Ascending aorta (tissue), 2 donors: ENCODE measurements at regions not wholly inside any gene's neighbourhood (a gene's known extent, or its start where the extent isn't known, plus 50 kb on each side); places are given as distances from the start of the nearest gene placed in this dataset.

Experiments
- DNase-seq, 2 donors: peaks; one replicate each; pipeline ENCODE4 v3.0.0-alpha.2; 2019; ENCODE audit warnings: low spot score in 2 of 2
- H3K27ac ChIP-seq, 2 donors: fragments of 200-600 bp; sonication (generic); one replicate each; pipeline ENCODE4 v1.5.1; 2016 to 2017; ENCODE audit warnings: mild to moderate bottlenecking in 1 of 2
- H3K27me3 ChIP-seq: fragments of 200-600 bp; sonication (generic); one replicate; pipeline ENCODE4 v1.5.1; 2017
- H3K36me3 ChIP-seq, 2 donors: fragments of 200-600 bp; sonication (generic); one replicate each; pipeline ENCODE4 v1.5.1; 2016
- H3K4me1 ChIP-seq, 2 donors: fragments of 200-600 bp; sonication (generic); one replicate each; pipeline ENCODE4 v1.5.1; 2016 to 2017; ENCODE audit warnings: mild to moderate bottlenecking in 1 of 2
- H3K4me3 ChIP-seq, 2 donors: fragments of 200-600 bp; sonication (generic); one replicate each; pipeline ENCODE4 v1.5.1; 2016 to 2017; ENCODE audit warnings: mild to moderate bottlenecking in 1 of 2
- H3K9me3 ChIP-seq, 2 donors: fragments of 200-600 bp; sonication (generic); one replicate each; pipeline ENCODE4 v1.5.1; 2016
- CTCF ChIP-seq, 3 experiments: fragments of 200-600 bp in 2 of 3; fragments of 450-650 bp in 1 of 3; sonication (generic) in 2 of 3; IDR thresholded peaks; one replicate each; pipeline ENCODE4 v1.5.1; 2016 to 2019; ENCODE audit warnings: antibody characterized with exemption in 3 of 3, mild to moderate bottlenecking in 1 of 3, moderate library complexity in 1 of 3
- intact Hi-C: fragments of 100-400 bp; cut with DNase I; formaldehyde crosslinking; loops from one replicate; pipeline ENCODE4 v1.15.1; 2023

GRCh38 chr12:106006382-106006781, 132.4 kb downstream of the NUAK1 start:
- intact Hi-C loops, result no loop called here
- no peaks in the 10 kb centered on the region for H3K27me3 ChIP-seq
- no peaks in the 10 kb centered on the region for H3K36me3 ChIP-seq
- no peaks in the 10 kb centered on the region for H3K9me3 ChIP-seq
- no peak overlapping the region for H3K27ac ChIP-seq
- peaks cover 0 to 7% of the 10 kb centered on the region in 2 donors for H3K4me1 ChIP-seq
- H3K4me3 ChIP-seq, result no peak overlapping the region
- no peak for DNase-seq
- no peak for TF ChIP-seq CTCF (IDR thresholded peaks at IDR 0.05)

GRCh38 chr12:106006940-106007339, 131.8 kb downstream of the NUAK1 start:
- intact Hi-C loops, result no loop called here
- Histone ChIP-seq H3K9me3 (no peaks in the 10 kb centered on the region), H3K27me3 (no peaks in the 10 kb centered on the region), H3K36me3 (no peaks in the 10 kb centered on the region), H3K4me1 (peaks cover 0 to 7% of the 10 kb centered on the region in 2 donors), H3K27ac (no peak overlapping the region), H3K4me3 (no peak overlapping the region)
- no peak for DNase-seq
- TF ChIP-seq CTCF (IDR thresholded peaks at IDR 0.05), result no peak

- H3K9me3 ChIP-seq, result no peaks in the 10 kb centered on the region
- H3K27ac ChIP-seq, result peak overlapping the region in 1 of 2 donors; percentile 34
- intact Hi-C loops, result no loop called here
- H3K27me3 ChIP-seq, result no peaks in the 10 kb centered on the region
- no peak overlapping the region for H3K4me3 ChIP-seq
- H3K4me1 ChIP-seq, result peaks cover 0 to 7% of the 10 kb centered on the region in 2 donors
- H3K36me3 ChIP-seq, result no peaks in the 10 kb centered on the region
- no peak for DNase-seq
- TF ChIP-seq CTCF (IDR thresholded peaks at IDR 0.05), result no peak
Observed at GRCh38 chr12:106010741-106011140, 128.0 kb downstream of the NUAK1 start.
